Activated naive CD4-positive, alpha-beta T cell treated with anti-CD3 and anti-CD28 coated beads, Interleukin-2, amount 50 U/mL, for 16 hours (primary cell): ENCODE measurements at regions not wholly inside any gene's neighbourhood (a gene's known extent, or its start where the extent isn't known, plus 50 kb on each side); places are given as distances from the start of the nearest gene placed in this dataset.
"Not testable (repeated sequence)": the region's sequence is repeated elsewhere in the genome, so short reads cannot be mapped to it uniquely, and the experiment has no call there.

Experiments used
- DNase-seq: peaks from one replicate; pipeline ENCODE4 v3.0.0-alpha.2; 2020

GRCh38 chrY:19026631-19027030 lies 253.1 kb upstream of the HSFY2 start:
- no peak for DNase-seq

GRCh38 chrY:19023934-19024333 lies 250.4 kb upstream of the HSFY2 start:
- DNase-seq: no peak

GRCh38 chrY:19020193-19020592 lies 246.7 kb upstream of the HSFY2 start:
- no peak for DNase-seq

GRCh38 chrY:19016990-19017389 lies 243.5 kb upstream of the HSFY2 start:
- no peak for DNase-seq

GRCh38 chrY:19015854-19016253 lies 242.3 kb upstream of the HSFY2 start:
- no peak for DNase-seq

- DNase-seq: no peak
Observed at GRCh38 chrY:19015213-19015612, 241.7 kb upstream of the HSFY2 start.

- DNase-seq: no peak
Observed at GRCh38 chrY:19012985-19013384, 239.4 kb upstream of the HSFY2 start.

- DNase-seq: no peak
Observed at GRCh38 chrY:19011605-19012090, 238.1 kb upstream of the HSFY2 start.

- DNase-seq: no peak
Observed at GRCh38 chrY:19006234-19006633, 232.7 kb upstream of the HSFY2 start.

GRCh38 chrY:19005579-19005978 lies 232.0 kb upstream of the HSFY2 start:
- no peak for DNase-seq

- DNase-seq: no peak
Observed at GRCh38 chrY:18997635-18998240, 224.2 kb upstream of the HSFY2 start.

GRCh38 chrY:18993480-18993879 lies 219.9 kb upstream of the HSFY2 start:
- DNase-seq: no peak

GRCh38 chrY:18992684-18993083 lies 219.1 kb upstream of the HSFY2 start:
- DNase-seq: not testable (repeated sequence)

GRCh38 chrY:18989356-18989755 lies 215.8 kb upstream of the HSFY2 start:
- DNase-seq: no peak

GRCh38 chrY:18966001-18966400 lies 192.5 kb upstream of the HSFY2 start:
- DNase-seq: no peak

- DNase-seq: no peak
Observed at GRCh38 chrY:18958846-18959245, 185.3 kb upstream of the HSFY2 start.

GRCh38 chrY:18951657-18952435 lies 178.3 kb upstream of the HSFY2 start:
- DNase-seq: no peak

GRCh38 chrY:18951019-18951418 lies 177.5 kb upstream of the HSFY2 start:
- DNase-seq: no peak

GRCh38 chrY:18936831-18937230 lies 163.3 kb upstream of the HSFY2 start:
- no peak for DNase-seq

- no peak for DNase-seq
Observed at GRCh38 chrY:18919256-18919655, 145.7 kb upstream of the HSFY2 start.

- DNase-seq: no peak
Observed at GRCh38 chrY:18912846-18913245, 139.3 kb upstream of the HSFY2 start.

- no peak for DNase-seq
Observed at GRCh38 chrY:18909846-18910245, 136.3 kb upstream of the HSFY2 start.

- not testable (repeated sequence) for DNase-seq
Observed at GRCh38 chrY:18906198-18906597, 132.7 kb upstream of the HSFY2 start.

- no peak for DNase-seq
Observed at GRCh38 chrY:18904296-18904695, 130.8 kb upstream of the HSFY2 start.

- DNase-seq: no peak
Observed at GRCh38 chrY:18891994-18892393, 118.5 kb upstream of the HSFY2 start.
